Liver (tissue), 3 donors: ENCODE measurements at regions not wholly inside any gene's neighbourhood (a gene's known extent, or its start where the extent isn't known, plus 50 kb on each side); places are given as distances from the start of the nearest gene placed in this dataset.

Source experiments
- ATF3 ChIP-seq: IDR thresholded peaks from 2 replicates; pipeline ENCODE4 v1.6.1; 2016; ENCODE audit warnings: antibody characterized with exemption
- CTCF ChIP-seq: fragments of 150-350 bp; IDR thresholded peaks from 2 replicates; pipeline ENCODE4 v1.5.1; 2017; ENCODE audit warnings: improper control_type of control experiment, low read depth, low read length; ENCODE audit not compliant: missing input control
- EGR1 ChIP-seq, 2 donors: IDR thresholded peaks; 2 replicates each; pipeline ENCODE4 v1.6.1; 2016 to 2018; ENCODE audit warnings: antibody characterized with exemption in 2 of 2, low read depth in 2 of 2
- FOXA1 ChIP-seq: IDR thresholded peaks from 2 replicates; pipeline ENCODE4 v1.6.1; 2016; ENCODE audit warnings: antibody characterized with exemption
- GABPA ChIP-seq, 2 donors: IDR thresholded peaks in 1 of 2; conservative IDR thresholded peaks in 1 of 2; 2 replicates each; pipeline ENCODE4 v1.6.1; 2016; ENCODE audit warnings: antibody characterized with exemption in 2 of 2, mild to moderate bottlenecking in 1 of 2, moderate library complexity in 1 of 2
- HNF4G ChIP-seq: IDR thresholded peaks from 2 replicates; pipeline ENCODE4 v1.6.1; 2016; ENCODE audit warnings: antibody characterized with exemption
- JUND ChIP-seq, 2 donors: IDR thresholded peaks; 2 replicates each; pipeline ENCODE4 v1.6.1; 2016; ENCODE audit warnings: antibody characterized with exemption in 2 of 2
- MAX ChIP-seq: IDR thresholded peaks from 2 replicates; pipeline ENCODE4 v1.6.1; 2016; ENCODE audit warnings: antibody characterized with exemption
- RAD21 ChIP-seq, 2 donors: IDR thresholded peaks; 2 replicates each; pipeline ENCODE4 v1.6.1; 2016; ENCODE audit warnings: antibody characterized with exemption in 2 of 2, mild to moderate bottlenecking in 2 of 2
- REST ChIP-seq: IDR thresholded peaks from 2 replicates; pipeline ENCODE4 v1.6.1; 2016; ENCODE audit warnings: antibody characterized with exemption, mild to moderate bottlenecking
- RXRA ChIP-seq, 2 donors: IDR thresholded peaks; 2 replicates each; pipeline ENCODE4 v1.6.1; 2017 to 2018; ENCODE audit warnings: antibody characterized with exemption in 2 of 2, mild to moderate bottlenecking in 1 of 2
- SP1 ChIP-seq: IDR thresholded peaks from 2 replicates; pipeline ENCODE4 v1.6.1; 2018; ENCODE audit warnings: antibody characterized with exemption, mild to moderate bottlenecking
- TAF1 ChIP-seq: conservative IDR thresholded peaks from 2 replicates; pipeline ENCODE4 v1.6.1; 2016; ENCODE audit warnings: antibody characterized with exemption, mild to moderate bottlenecking
- ZBTB33 ChIP-seq: IDR thresholded peaks from 2 replicates; pipeline ENCODE4 v1.6.1; 2016; ENCODE audit warnings: antibody characterized with exemption
- donor health status: healthy.
- donor health status: healthy.

- TF ChIP-seq SP1, result no peak
- no peak for TF ChIP-seq CTCF
- no peak for TF ChIP-seq MAX
- TF ChIP-seq REST, result no peak
- no peak for TF ChIP-seq FOXA1
- no peak for TF ChIP-seq JUND (IDR thresholded peaks at IDR 0.05)
- no peak for TF ChIP-seq ATF3
- TF ChIP-seq HNF4G, result no peak
- TF ChIP-seq EGR1 (IDR thresholded peaks at IDR 0.05; ENCODE audit: low read depth in 2 of 2), result no peak
- TF ChIP-seq TAF1, result no peak
- no peak for TF ChIP-seq RXRA (IDR thresholded peaks at IDR 0.05)
- no peak for TF ChIP-seq RAD21 (IDR thresholded peaks at IDR 0.05)
- TF ChIP-seq GABPA (IDR thresholded peaks at IDR 0.05 in 1 of 2, conservative IDR thresholded peaks at IDR 0.05 in 1 of 2), result no peak
- TF ChIP-seq ZBTB33, result no peak
Measured at GRCh38 chr2:21655136-21655535, 531.4 kb downstream of the TDRD15 start.
